ENCODE measurements at regions not wholly inside any gene's neighbourhood (a gene's known extent, or its start where the extent isn't known, plus 50 kb on each side); places are given as distances from the start of the nearest gene placed in this dataset.

DNA sequence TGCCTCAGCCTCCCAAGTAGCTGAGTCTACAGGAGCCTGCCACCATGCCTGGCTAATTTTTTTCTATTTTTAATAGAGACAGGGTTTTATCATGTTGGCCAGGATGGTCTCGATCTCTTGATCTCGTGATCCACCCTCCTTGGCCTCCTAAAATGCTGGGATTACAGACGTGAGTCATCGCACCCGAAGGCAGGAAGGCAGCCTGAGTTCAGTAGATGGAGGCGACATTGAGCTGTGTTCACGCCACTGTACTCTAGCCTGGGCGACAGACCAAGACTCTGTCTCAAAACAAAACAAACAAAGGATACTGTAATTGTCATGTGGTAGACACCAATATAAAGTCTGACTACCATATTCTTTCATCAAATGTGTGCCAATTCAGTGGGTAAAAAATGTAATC is 500.9 kb upstream of the DSEL start:
- Mint-ChIP-seq H3K27ac (no peak overlapping the region), H3K9me3 (no peaks in the 10 kb centered on the region), H3K27me3 (no peaks in the 10 kb centered on the region), H3K36me3 (ENCODE audit: low read depth) (no peaks in the 10 kb centered on the region), H3K4me1 (no peaks in the 10 kb centered on the region), H3K4me3 (no peak overlapping the region)
- CTCF ChIA-PET = interaction anchor here (0.7 kb wide), 1 partner anchor 15 kb away, joined by 3 read pairs; no protein-coding TSS in a partner anchor
- no peak for DNase-seq
- POLR2A ChIA-PET = no interaction called here

DNA sequence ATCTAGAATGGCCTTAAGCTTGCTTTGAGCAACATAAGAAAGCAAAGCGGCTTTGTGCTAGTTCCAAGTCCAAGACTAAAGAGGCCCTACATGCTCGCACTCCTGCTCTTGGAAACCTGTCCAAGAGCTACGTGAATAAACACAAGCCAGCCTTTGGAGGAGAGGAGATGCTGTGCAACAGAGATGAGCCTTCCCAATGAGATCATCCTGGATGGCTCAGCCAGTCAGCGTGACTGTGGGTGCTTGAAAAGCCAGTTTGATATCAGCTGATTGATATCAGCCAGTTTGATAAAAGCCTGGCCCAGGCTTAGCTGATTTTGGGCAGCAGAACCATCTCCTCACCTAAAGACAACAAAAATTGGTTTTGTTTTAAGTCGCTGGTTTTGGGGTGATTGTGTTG is 481.0 kb upstream of the DSEL start:
- ChIA-PET POLR2A (no interaction called here), CTCF (no interaction called here)
- Mint-ChIP-seq H3K4me3 (no peak overlapping the region), H3K4me1 (no peaks in the 10 kb centered on the region), H3K27me3 (no peaks in the 10 kb centered on the region), H3K9me3 (no peaks in the 10 kb centered on the region), H3K36me3 (ENCODE audit: low read depth) (no peaks in the 10 kb centered on the region), H3K27ac (no peak overlapping the region)
- no peak for DNase-seq

DNA sequence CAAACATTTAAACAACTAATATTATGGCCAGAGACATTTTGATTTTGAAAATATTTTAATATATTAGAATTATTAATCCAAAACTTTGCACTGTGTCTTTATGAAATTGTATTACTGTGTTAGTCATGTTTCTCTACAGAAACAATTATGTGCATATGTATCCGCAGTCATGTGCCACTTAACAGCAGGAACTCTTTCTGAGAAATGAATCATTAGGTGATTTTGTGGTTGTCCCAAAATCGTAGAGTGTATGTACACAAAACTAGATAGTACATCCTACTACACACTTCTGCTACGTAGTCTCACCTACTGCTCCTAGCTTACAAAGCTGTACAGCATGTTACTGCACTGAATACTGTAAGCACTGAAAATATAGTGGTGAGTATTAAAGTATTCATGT is 479.2 kb upstream of the DSEL start:
- Mint-ChIP-seq H3K4me3 (no peak overlapping the region), H3K4me1 (no peaks in the 10 kb centered on the region), H3K27ac (no peak overlapping the region), H3K9me3 (no peaks in the 10 kb centered on the region), H3K27me3 (no peaks in the 10 kb centered on the region), H3K36me3 (ENCODE audit: low read depth) (no peaks in the 10 kb centered on the region)
- POLR2A ChIA-PET = no interaction called here
- CTCF ChIA-PET = no interaction called here
- DNase-seq = no peak

DNA sequence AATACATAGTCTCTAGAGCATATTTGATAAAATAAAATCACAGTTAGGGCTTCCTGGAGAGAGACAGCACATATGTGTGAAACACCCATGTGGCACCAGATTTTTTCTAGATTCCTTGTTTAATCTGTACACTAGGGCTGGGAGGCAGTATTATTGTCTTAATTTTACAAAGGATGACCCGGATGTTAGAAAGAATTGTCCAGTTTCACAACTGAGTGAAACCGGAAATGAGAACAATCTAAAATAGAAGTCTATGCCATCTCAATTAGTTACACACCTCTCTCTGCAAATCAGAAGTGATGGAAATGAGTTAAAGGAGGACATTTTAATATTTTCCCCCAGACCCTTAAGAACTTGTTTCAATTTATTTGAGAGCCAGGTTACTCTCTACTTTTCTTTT is 463.7 kb upstream of the DSEL start:
- Mint-ChIP-seq H3K27ac (no peak overlapping the region), H3K4me3 (no peak overlapping the region), H3K4me1 (no peaks in the 10 kb centered on the region), H3K36me3 (ENCODE audit: low read depth) (no peaks in the 10 kb centered on the region), H3K27me3 (no peaks in the 10 kb centered on the region), H3K9me3 (no peaks in the 10 kb centered on the region)
- CTCF ChIA-PET = no interaction called here
- no peak for DNase-seq
- POLR2A ChIA-PET = no interaction called here

DNA sequence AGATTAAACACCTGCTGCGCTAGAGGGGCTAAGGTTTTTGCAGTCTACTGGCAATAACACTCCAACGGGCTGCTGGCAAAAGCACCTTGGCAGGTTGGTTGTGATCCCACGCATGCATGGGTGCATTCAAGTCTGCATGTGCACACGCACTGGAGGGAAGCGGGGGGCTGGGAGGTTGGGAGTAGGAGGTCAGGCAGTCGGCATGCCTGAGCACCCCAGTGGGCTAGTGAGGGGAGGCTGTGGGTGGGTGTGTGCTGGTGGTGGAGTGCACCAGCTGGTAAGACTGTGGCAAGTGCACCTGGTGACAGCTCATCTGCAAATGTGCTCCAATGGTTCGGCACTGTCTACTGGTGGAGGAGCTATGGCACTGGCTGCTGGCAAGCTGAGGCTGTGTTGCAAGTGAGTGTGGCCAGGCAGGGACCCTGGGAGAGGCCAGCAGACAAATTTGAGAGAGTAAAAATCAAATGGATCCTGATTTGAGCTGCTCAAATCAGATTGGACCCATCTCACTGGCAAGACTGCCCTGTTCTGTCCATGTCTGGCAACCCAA is 460.6 kb upstream of the DSEL start:
- CTCF ChIA-PET = no interaction called here
- no peak for DNase-seq
- POLR2A ChIA-PET = no interaction called here
- H3K27ac Mint-ChIP-seq = no peak overlapping the region
- no peaks in the 10 kb centered on the region for H3K27me3 Mint-ChIP-seq
- H3K9me3 Mint-ChIP-seq = no peaks in the 10 kb centered on the region
- H3K4me3 Mint-ChIP-seq = no peak overlapping the region
- no peaks in the 10 kb centered on the region for H3K4me1 Mint-ChIP-seq
- H3K36me3 Mint-ChIP-seq (ENCODE audit: low read depth) = no peaks in the 10 kb centered on the region

DNA sequence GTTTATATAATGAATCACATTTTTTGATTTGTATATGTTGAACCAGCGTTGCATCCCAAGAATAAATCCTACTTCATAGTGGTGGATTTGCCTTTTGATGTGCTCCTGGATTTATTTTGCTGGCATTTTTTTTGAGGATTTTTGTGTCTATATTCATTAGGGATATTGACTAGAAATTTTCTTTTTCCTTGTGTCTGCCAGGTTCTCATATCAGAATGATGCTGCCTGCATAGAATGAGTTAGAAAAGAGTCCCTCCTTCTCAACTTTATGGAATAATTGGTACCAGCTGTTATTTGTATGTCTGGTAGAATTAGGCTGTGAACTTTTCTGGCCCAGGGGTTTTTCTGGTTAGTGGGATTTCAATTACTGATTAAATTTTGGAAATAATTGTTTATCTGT is 457.4 kb upstream of the DSEL start:
- POLR2A ChIA-PET = no interaction called here

DNA sequence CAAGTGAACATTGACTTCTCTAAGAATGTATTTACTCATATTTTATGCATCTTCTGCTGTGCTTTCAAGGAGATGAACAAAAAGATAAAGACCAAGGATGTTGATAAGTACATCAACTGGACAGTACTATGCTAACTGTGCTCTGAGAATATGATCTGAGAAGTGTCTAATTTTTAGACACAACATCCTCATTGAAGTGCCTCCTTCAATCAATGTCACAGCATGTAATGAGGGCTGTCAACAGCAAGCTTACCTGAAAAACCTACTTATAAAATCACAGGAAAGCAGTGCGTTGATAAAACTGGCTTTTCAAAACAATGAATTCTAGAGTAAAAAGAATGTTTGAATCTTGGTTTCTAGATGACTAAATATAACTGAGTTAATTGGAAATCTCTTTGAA is 452.9 kb upstream of the DSEL start:
- Mint-ChIP-seq H3K27me3 (no peaks in the 10 kb centered on the region), H3K36me3 (ENCODE audit: low read depth) (no peaks in the 10 kb centered on the region), H3K4me1 (no peaks in the 10 kb centered on the region), H3K4me3 (no peak overlapping the region), H3K9me3 (no peaks in the 10 kb centered on the region), H3K27ac (no peak overlapping the region)
- ChIA-PET CTCF (no interaction called here), POLR2A (no interaction called here)
- DNase-seq = no peak

More for the DNA sequence above, 457.4 kb upstream of the DSEL start:
- H3K4me3 Mint-ChIP-seq = no peak overlapping the region
- no peaks in the 10 kb centered on the region for H3K4me1 Mint-ChIP-seq
- H3K27me3 Mint-ChIP-seq = no peaks in the 10 kb centered on the region
- no peak overlapping the region for H3K27ac Mint-ChIP-seq
- H3K9me3 Mint-ChIP-seq = no peaks in the 10 kb centered on the region
- DNase-seq = no peak
- no peaks in the 10 kb centered on the region for H3K36me3 Mint-ChIP-seq (ENCODE audit: low read depth)
- CTCF ChIA-PET = no interaction called here

DNA sequence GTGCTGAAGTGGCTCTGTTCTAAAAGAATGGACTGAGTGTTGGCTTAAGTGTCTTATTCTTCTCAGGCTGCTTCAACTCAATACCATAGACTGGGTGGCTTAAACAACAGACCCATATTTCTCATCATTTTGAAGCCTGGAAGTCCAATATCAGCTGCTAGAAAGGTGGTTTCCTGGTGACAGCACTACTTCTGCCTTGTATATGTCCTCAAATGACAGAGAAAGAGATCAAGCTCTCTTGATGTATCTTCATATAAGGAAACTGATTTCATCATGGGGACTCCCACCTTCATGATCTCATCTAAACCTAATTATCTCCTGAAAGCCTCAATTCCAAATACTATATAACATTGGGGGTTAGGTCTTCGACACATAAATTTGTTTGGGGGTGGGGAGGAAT is 449.7 kb upstream of the DSEL start:
- ChIA-PET POLR2A (no interaction called here), CTCF (no interaction called here)
- H3K9me3 Mint-ChIP-seq = no peaks in the 10 kb centered on the region

DNA sequence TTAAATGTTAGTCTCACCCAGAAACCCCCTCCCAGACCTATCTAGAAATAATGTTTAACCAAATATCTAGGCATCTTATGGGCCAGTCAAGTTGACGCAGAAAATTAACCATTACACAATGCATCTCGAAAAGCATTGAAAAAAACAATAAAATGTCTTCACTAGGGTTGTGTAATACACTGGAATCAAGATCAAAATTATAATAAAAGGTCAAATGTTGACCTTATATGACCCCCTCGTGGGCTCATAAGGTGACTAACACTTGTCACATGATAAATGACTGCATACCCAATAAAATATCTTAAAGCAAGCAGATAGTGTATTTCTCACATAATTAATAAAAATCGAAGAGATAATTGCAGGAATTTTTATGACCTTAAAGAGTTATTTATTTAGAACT is 447.9 kb upstream of the DSEL start:
- Mint-ChIP-seq H3K27me3 (no peaks in the 10 kb centered on the region), H3K9me3 (no peaks in the 10 kb centered on the region), H3K4me3 (no peak overlapping the region), H3K27ac (no peak overlapping the region), H3K36me3 (ENCODE audit: low read depth) (no peaks in the 10 kb centered on the region), H3K4me1 (no peaks in the 10 kb centered on the region)
- POLR2A ChIA-PET = no interaction called here
- CTCF ChIA-PET = no interaction called here
- DNase-seq = no peak

More for the DNA sequence above, 449.7 kb upstream of the DSEL start:
- H3K27me3 Mint-ChIP-seq = no peaks in the 10 kb centered on the region
- H3K27ac Mint-ChIP-seq = no peak overlapping the region
- no peaks in the 10 kb centered on the region for H3K4me1 Mint-ChIP-seq
- no peaks in the 10 kb centered on the region for H3K36me3 Mint-ChIP-seq (ENCODE audit: low read depth)
- H3K4me3 Mint-ChIP-seq = no peak overlapping the region
- no peak for DNase-seq

DNA sequence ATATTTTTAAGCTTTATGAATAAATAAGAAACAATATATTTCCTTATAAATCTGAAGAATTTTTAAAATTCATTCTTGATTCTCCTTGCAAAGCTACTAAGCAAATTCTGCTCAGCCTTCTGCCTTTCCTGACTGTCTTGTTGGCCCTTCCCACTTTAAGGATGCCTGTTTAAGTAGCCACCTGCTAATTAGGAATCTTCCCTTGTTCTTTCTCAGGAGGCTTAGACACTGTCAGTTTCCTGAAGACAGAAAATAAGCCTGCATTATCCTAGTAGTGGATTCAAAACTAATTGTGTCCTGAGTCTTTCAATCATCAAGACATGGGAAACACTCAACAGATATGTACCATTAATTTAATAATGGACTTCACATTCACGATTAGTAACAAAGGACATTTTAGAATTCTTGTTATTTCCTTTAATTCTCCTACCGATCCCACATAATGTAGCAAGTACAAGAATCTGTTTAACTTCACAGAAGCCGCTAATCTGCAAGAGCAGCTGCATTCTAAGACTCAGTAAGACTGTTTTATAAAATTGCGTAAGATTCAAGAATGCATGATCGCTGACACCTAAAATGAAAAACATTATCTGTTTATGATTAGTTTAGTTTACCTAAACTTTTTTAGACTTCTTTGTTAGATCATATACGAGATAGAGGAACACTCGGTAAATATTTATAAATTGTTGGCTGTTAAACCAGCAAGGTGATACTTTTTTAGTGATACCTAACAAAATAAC is 445.4 kb upstream of the DSEL start:
- DNase-seq = no peak
- no peak overlapping the region for H3K27ac Mint-ChIP-seq
- ChIA-PET POLR2A (no interaction called here), CTCF (no interaction called here)
- no peaks in the 10 kb centered on the region for H3K9me3 Mint-ChIP-seq
- no peaks in the 10 kb centered on the region for H3K4me1 Mint-ChIP-seq
- no peak overlapping the region for H3K4me3 Mint-ChIP-seq
- no peaks in the 10 kb centered on the region for H3K36me3 Mint-ChIP-seq (ENCODE audit: low read depth)
- no peaks in the 10 kb centered on the region for H3K27me3 Mint-ChIP-seq

DNA sequence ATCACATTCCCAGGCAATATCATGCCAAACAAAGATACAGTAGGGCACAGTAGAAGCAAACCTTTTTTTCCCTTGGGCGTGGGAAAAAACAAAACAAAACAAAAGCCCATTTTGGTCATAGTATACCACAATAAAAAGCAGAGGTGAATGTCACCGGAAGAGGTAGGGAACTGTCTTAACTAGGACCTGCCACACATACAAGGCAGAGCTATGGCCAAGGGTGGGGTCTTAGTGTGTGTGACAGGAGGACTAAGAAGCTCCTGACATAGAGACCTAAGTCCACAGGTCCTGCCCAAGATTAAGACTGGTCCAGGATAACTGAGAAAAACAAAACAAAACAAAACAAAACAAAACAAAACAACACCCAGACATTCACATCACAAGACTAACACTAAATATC is 441.2 kb upstream of the DSEL start:
- Mint-ChIP-seq H3K4me3 (no peak overlapping the region), H3K9me3 (no peaks in the 10 kb centered on the region), H3K36me3 (ENCODE audit: low read depth) (no peaks in the 10 kb centered on the region), H3K27ac (no peak overlapping the region), H3K27me3 (no peaks in the 10 kb centered on the region), H3K4me1 (no peaks in the 10 kb centered on the region)
- POLR2A ChIA-PET = no interaction called here
- DNase-seq = no peak
- CTCF ChIA-PET = no interaction called here

DNA sequence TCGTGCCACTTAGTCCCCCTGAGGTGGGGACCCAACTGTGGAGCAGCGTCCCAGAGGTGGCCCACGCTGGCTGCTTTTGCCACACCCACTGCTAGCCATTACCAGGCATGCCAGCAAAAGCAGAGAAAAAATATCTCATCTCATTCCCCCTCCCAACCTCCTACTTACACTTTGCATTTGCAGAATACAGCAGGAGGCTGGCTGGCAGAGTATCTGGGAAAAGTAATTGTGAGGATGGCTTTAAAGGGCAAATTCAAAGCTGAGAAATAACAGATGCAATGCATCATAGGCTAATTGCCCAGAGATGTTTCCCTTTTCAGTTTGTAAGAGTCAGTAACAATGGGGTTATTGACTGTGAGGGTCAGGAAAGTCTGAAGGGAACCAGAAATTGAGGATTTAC is 438.1 kb upstream of the DSEL start:
- no peaks in the 10 kb centered on the region for H3K4me1 Mint-ChIP-seq
- CTCF ChIA-PET = no interaction called here
- no peak for DNase-seq
- H3K27me3 Mint-ChIP-seq = no peaks in the 10 kb centered on the region
- no peaks in the 10 kb centered on the region for H3K9me3 Mint-ChIP-seq
- POLR2A ChIA-PET = no interaction called here
- no peaks in the 10 kb centered on the region for H3K36me3 Mint-ChIP-seq (ENCODE audit: low read depth)
- H3K27ac Mint-ChIP-seq = no peak overlapping the region
- no peak overlapping the region for H3K4me3 Mint-ChIP-seq

DNA sequence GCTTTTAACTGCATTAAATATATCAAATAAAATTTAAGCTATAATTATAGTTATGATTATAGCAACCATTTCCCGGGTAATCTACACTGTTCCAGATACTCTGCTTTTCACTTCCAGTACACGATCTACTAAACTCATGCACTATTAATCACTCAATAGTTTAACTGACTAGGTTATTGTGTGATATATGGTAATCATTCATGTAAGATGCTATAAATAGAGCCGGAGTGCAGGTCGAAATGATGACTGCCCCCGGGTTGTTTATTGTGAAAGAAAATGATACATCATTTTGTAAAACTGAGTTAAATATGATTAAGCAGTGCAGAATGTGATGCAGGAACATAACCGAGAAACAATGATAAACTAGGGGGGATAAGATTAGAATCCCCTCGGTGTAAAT is 434.6 kb upstream of the DSEL start:
- Mint-ChIP-seq H3K4me3 (no peak overlapping the region), H3K27me3 (no peaks in the 10 kb centered on the region), H3K27ac (no peak overlapping the region), H3K4me1 (no peaks in the 10 kb centered on the region), H3K9me3 (no peaks in the 10 kb centered on the region), H3K36me3 (ENCODE audit: low read depth) (no peaks in the 10 kb centered on the region)
- ChIA-PET POLR2A (no interaction called here), CTCF (no interaction called here)
- DNase-seq = no peak

DNA sequence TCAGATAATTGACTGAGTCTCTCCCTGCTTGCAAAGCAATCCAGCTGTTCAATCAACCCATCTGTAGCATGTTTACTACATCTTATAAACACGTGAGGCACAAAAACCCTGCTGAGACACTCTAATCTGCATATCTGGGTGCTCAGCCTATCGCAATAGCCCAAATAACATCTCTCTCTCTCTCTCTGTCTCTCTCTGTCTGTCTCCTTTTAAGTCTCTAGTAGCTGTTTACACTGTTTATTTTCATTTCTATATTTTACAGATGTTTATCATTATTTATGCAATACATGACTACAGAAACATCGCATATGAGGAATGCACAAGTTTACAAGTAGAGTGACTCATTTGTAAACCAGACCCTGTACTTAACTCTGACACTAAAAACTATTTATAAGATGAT is 422.1 kb upstream of the DSEL start:
- Mint-ChIP-seq H3K4me1 (no peaks in the 10 kb centered on the region), H3K27ac (no peak overlapping the region), H3K9me3 (no peaks in the 10 kb centered on the region), H3K27me3 (peaks cover 2% of the 10 kb centered on the region), H3K36me3 (ENCODE audit: low read depth) (no peaks in the 10 kb centered on the region), H3K4me3 (no peak overlapping the region)
- ChIA-PET POLR2A (no interaction called here), CTCF (no interaction called here)
- DNase-seq = no peak
